GM23338 (cell line): ENCODE measurements at regions not wholly inside any gene's neighbourhood (a gene's known extent, or its start where the extent isn't known, plus 50 kb on each side); places are given as distances from the start of the nearest gene placed in this dataset.

Experiments used
- CTCF ChIP-seq, 2 experiments: fragments of 200-600 bp in 1 of 2; sonication (generic) in 1 of 2; conservative IDR thresholded peaks; 2 replicates each; pipeline versions ENCODE4 v1.5.1 to v1.6.1; 2016 to 2017; ENCODE audit warnings: antibody characterized with exemption in 2 of 2, low read depth in 2 of 2, mild to moderate bottlenecking in 2 of 2, moderate library complexity in 1 of 2
- ETS1 ChIP-seq: IDR thresholded peaks from 2 replicates; pipeline ENCODE4 v1.6.1; 2016; ENCODE audit warnings: antibody characterized with exemption
- EZH2 ChIP-seq: fragments of 200-600 bp; sonication (generic); IDR thresholded peaks from one replicate; pipeline ENCODE4 v1.8.0; 2017; ENCODE audit warnings: antibody characterized with exemption, mild to moderate bottlenecking, low read depth; ENCODE audit not compliant: unreplicated experiment
- NANOG ChIP-seq: IDR thresholded peaks from 2 replicates; pipeline ENCODE4 v1.6.1; 2016; ENCODE audit warnings: antibody characterized with exemption, borderline replicate concordance
- POLR2AphosphoS5 ChIP-seq: IDR thresholded peaks from 2 replicates; pipeline ENCODE4 v1.6.1; 2016; ENCODE audit warnings: antibody characterized with exemption, low read depth
- REST ChIP-seq: IDR thresholded peaks from one replicate; pipeline ENCODE4 v1.6.1; 2018; ENCODE audit warnings: antibody characterized with exemption; ENCODE audit not compliant: unreplicated experiment
- ZNF331 ChIP-seq: fragments of 250-450 bp; sonication (Bioruptor Pico); IDR thresholded peaks from 2 replicates; pipeline ENCODE4 v1.5.0; 2020; ENCODE audit warnings: low read depth, mild to moderate bottlenecking, moderate library complexity

- TF ChIP-seq CTCF (conservative IDR thresholded peaks at IDR 0.05; ENCODE audit: low read depth in 2 of 2) (peak in 1 of 2 experiments; percentile 24; a peak in 2 of 4 replicates), EZH2 (no peak), POLR2AphosphoS5 (no peak), REST (no peak), NANOG (no peak), ETS1 (no peak), ZNF331 (CRISPR knock-in tag) (no peak)
These were observed 58.8 kb downstream of the CCDC54 start for GRCh38 chr3:107436029-107436428.
